VCaP (cell line): ENCODE measurements at regions not wholly inside any gene's neighbourhood (a gene's known extent, or its start where the extent isn't known, plus 50 kb on each side); places are given as distances from the start of the nearest gene placed in this dataset.
"Not testable (repeated sequence)": the region's sequence is repeated elsewhere in the genome, so short reads cannot be mapped to it uniquely, and the experiment has no call there.

Experiments used
- H3K27ac ChIP-seq: fragments of 450-650 bp; 2 replicates; pipeline ENCODE4 v1.5.1; 2017
- TF ChIP-seq, protein P1 (sequence below): fragments of 450-650 bp; conservative IDR thresholded peaks from 2 replicates; pipeline ENCODE4 v1.5.1; 2017; ENCODE audit warnings: mild to moderate bottlenecking, moderate library complexity

GRCh38 chr22:22182218-22182989, 62.2 kb upstream of the VPREB1 start:
- TF ChIP-seq, protein P1, sequence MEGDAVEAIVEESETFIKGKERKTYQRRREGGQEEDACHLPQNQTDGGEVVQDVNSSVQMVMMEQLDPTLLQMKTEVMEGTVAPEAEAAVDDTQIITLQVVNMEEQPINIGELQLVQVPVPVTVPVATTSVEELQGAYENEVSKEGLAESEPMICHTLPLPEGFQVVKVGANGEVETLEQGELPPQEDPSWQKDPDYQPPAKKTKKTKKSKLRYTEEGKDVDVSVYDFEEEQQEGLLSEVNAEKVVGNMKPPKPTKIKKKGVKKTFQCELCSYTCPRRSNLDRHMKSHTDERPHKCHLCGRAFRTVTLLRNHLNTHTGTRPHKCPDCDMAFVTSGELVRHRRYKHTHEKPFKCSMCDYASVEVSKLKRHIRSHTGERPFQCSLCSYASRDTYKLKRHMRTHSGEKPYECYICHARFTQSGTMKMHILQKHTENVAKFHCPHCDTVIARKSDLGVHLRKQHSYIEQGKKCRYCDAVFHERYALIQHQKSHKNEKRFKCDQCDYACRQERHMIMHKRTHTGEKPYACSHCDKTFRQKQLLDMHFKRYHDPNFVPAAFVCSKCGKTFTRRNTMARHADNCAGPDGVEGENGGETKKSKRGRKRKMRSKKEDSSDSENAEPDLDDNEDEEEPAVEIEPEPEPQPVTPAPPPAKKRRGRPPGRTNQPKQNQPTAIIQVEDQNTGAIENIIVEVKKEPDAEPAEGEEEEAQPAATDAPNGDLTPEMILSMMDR = no peak
- H3K27ac ChIP-seq = peak overlapping the region; percentile 96

GRCh38 chr22:22181341-22181850, 63.2 kb upstream of the VPREB1 start:
- H3K27ac ChIP-seq = peak overlapping the region; percentile 96
- TF ChIP-seq, protein P1 = no peak

DNA sequence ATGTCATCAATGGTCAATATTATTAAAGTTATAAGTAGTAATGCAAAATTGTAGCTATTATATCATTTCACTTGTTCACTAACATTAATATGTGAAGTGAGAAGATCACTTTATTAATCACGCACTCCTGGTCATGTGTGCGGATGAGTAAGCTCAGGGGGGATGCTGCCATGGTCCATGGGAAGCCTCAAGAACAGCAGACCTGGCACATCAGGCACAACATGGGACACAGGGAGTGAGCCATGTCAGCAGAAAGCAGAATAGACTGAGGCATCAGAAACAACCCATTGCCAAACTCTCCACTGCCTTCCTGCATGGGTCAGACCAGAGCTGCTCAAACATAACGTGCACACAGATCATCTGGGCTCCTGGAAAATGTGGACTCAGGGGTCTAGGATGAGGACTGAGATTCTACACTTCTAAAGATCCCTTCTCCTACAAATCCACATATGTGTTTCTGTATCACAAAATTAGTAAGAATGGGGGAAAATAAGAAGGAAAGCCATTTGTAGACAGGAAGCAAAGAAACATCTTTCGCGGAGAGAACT, 63.8 kb upstream of the VPREB1 start:
- H3K27ac ChIP-seq = peak overlapping the region; percentile 96
- TF ChIP-seq, protein P1 = no peak

GRCh38 chr22:22179858-22180257, 64.7 kb upstream of the VPREB1 start:
- TF ChIP-seq, protein P1 = no peak
- H3K27ac ChIP-seq = peak overlapping the region; percentile 96

- TF ChIP-seq, protein P1 = no peak
Measured at GRCh38 chr22:22178992-22179391, 65.6 kb upstream of the VPREB1 start.

GRCh38 chr22:22178355-22178965, 66.1 kb upstream of the VPREB1 start:
- TF ChIP-seq, protein P1 = no peak
- peak overlapping the region; percentile 96 for H3K27ac ChIP-seq

More at GRCh38 chr22:22178992-22179391, 65.6 kb upstream of the VPREB1 start:
- H3K27ac ChIP-seq = peak overlapping the region; percentile 96

DNA sequence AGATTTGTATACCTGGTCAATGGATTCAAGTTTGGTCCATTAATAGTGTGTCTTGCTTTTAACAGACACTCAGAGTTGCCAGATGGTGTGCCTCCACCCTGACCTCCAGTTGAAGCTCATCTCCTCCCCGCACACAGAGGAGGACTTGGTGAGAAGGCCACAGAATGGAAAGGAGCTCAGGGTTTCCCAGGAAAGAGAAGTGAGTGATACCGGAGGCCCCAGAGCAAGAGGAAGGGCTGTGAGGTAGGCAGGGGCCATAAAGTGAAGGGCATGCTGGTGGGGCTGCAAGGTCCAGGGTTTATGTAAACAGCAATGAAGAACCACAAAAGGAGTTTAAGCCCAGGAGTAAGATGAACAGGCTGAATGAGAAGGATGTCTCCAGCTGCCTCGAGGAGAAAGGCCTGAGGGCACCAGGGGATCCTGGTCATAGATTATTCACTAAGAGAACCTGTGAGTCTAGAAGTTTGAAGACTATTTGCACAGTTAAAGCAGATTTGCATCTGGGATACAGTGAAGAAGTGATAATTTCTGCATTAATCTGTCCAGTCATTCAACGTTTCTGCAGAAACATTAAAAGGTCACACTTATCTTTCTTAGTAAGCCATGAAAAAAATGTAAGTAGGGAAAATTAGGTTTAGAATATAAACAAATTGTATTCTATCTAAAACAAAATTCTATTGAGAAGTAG, 67.5 kb upstream of the VPREB1 start:
- no peak overlapping the region for H3K27ac ChIP-seq
- TF ChIP-seq, protein P1 = no peak

- H3K27ac ChIP-seq = not testable (repeated sequence)
Measured at GRCh38 chr22:22172896-22173628, 71.5 kb upstream of the VPREB1 start.
